Lung (tissue), 11 donors: ENCODE measurements at regions not wholly inside any gene's neighbourhood (a gene's known extent, or its start where the extent isn't known, plus 50 kb on each side); places are given as distances from the start of the nearest gene placed in this dataset.

ENCODE experiments used
- ATAC-seq: fragments of 200-7000 bp; cut with Tn5 transposase; one replicate; pipeline ENCODE4 v1.9.1; 2020; ENCODE audit warnings: moderate number of reproducible peaks; ENCODE audit not compliant: insufficient read depth, low FRiP score
- DNase-seq, 3 donors: peaks; one replicate each; pipeline ENCODE4 v3.0.0-alpha.2; 2013 to 2017
- H3K27ac ChIP-seq, 2 donors: one replicate each; pipeline ENCODE4 v1.5.1; 2013; ENCODE audit warnings: mild to moderate bottlenecking in 2 of 2, moderate library complexity in 2 of 2, control low read depth in 1 of 2, inconsistent platforms in 1 of 2, low read depth in 1 of 2, low read length in 1 of 2
- H3K27me3 ChIP-seq, 3 donors: one replicate each; pipeline ENCODE4 v1.5.1; 2013; ENCODE audit warnings: low read length in 2 of 3; ENCODE audit not compliant: control insufficient read depth in 3 of 3, insufficient read depth in 3 of 3
- H3K36me3 ChIP-seq, 4 donors: one replicate each; pipeline ENCODE4 v1.5.1; 2013; ENCODE audit warnings: low read length in 4 of 4, mild to moderate bottlenecking in 1 of 4, moderate library complexity in 1 of 4; ENCODE audit not compliant: control insufficient read depth in 4 of 4, insufficient read depth in 4 of 4
- H3K4me1 ChIP-seq, 5 donors: one replicate each; pipeline ENCODE4 v1.5.1; 2013; ENCODE audit warnings: low read length in 5 of 5, mild to moderate bottlenecking in 2 of 5, moderate library complexity in 1 of 5; ENCODE audit not compliant: control insufficient read depth in 5 of 5, insufficient read depth in 5 of 5
- H3K4me3 ChIP-seq: one replicate; pipeline ENCODE4 v1.5.1; 2013; ENCODE audit warnings: mild to moderate bottlenecking, control low read depth, moderate library complexity
- H3K9ac ChIP-seq, 2 donors: one replicate each; pipeline ENCODE4 v1.5.1; 2013; ENCODE audit warnings: low read length in 2 of 2, control low read depth in 1 of 2; ENCODE audit not compliant: insufficient read depth in 1 of 2
- H3K9me3 ChIP-seq, 4 donors: one replicate each; pipeline ENCODE4 v1.5.1; 2013; ENCODE audit warnings: low read length in 3 of 4, mild to moderate bottlenecking in 1 of 4, moderate library complexity in 1 of 4; ENCODE audit not compliant: control insufficient read depth in 4 of 4, insufficient read depth in 3 of 4
- CTCF ChIP-seq: IDR thresholded peaks from 2 replicates; pipeline ENCODE4 v1.5.1; 2012; ENCODE audit warnings: mild to moderate bottlenecking; ENCODE audit errors: control extremely low read depth, extremely low read depth
- WGBS, 2 donors: extraction: QIAGEN DNeasy Blood & Tissue Kit; methylation state at CpG; one replicate each; pipeline ENCODE4 v1.1.7; 2013; 5-methylcytosine and 5-hydroxymethylcytosine counted together
- donor health status: control.
- donor health status: control.
- donor health status: Bipolar disorder and iron deficiency.
- donor health status: healthy.
- donor health status: DM: yes; HTN: yes; CAD: no.

- no peak for ATAC-seq
- H3K4me1 ChIP-seq: peaks cover under 1 to 7% (median 4%) of the 10 kb centered on the region in 5 donors
- H3K9me3 ChIP-seq: peaks cover 0 to 5% (median 0%) of the 10 kb centered on the region in 4 donors
- H3K4me3 ChIP-seq: no peak overlapping the region
- H3K27ac ChIP-seq: no peak overlapping the region
- WGBS, 2 donors: 80 to 87% methylated on average over 16 of the region's 16 CpGs
- no peak for DNase-seq
- H3K36me3 ChIP-seq: no peaks in the 10 kb centered on the region
- TF ChIP-seq CTCF: no peak
- H3K27me3 ChIP-seq: peaks cover 0 to 11% (median 8%) of the 10 kb centered on the region in 3 donors
- no peak overlapping the region for H3K9ac ChIP-seq
These were observed 63.0 kb upstream of the GLI2 start for GRCh38 chr2:120672526-120673204.

- no peak for DNase-seq
- Histone ChIP-seq H3K9ac (no peak overlapping the region), H3K27me3 (peaks cover 0 to 15% (median 8%) of the 10 kb centered on the region in 3 donors), H3K4me1 (peaks cover 3 to 10% (median 7%) of the 10 kb centered on the region in 5 donors), H3K27ac (no peak overlapping the region), H3K36me3 (no peaks in the 10 kb centered on the region), H3K9me3 (peaks cover 0 to 2% (median 0%) of the 10 kb centered on the region in 4 donors), H3K4me3 (no peak overlapping the region)
- TF ChIP-seq CTCF: no peak
- WGBS, 2 donors: 88 to 92% methylated on average over 9 of the region's 9 CpGs
- no peak for ATAC-seq
These were observed 62.5 kb upstream of the GLI2 start for GRCh38 chr2:120673205-120673550.

GRCh38 chr2:120673571-120674061 lies 62.1 kb upstream of the GLI2 start:
- Histone ChIP-seq H3K27me3 (peaks cover 0 to 13% (median 8%) of the 10 kb centered on the region in 3 donors), H3K36me3 (no peaks in the 10 kb centered on the region), H3K9me3 (peaks cover 0 to 2% (median 0%) of the 10 kb centered on the region in 4 donors), H3K4me1 (peaks cover 3 to 12% (median 7%) of the 10 kb centered on the region in 5 donors), H3K9ac (no peak overlapping the region), H3K4me3 (no peak overlapping the region), H3K27ac (no peak overlapping the region)
- ATAC-seq (no peak), DNase-seq (no peak)
- WGBS, 2 donors: 87 to 89% methylated on average over 13 of the region's 13 CpGs
- TF ChIP-seq CTCF: no peak
